ENCODE measurements at regions not wholly inside any gene's neighbourhood (a gene's known extent, or its start where the extent isn't known, plus 50 kb on each side); places are given as distances from the start of the nearest gene placed in this dataset.

DNA sequence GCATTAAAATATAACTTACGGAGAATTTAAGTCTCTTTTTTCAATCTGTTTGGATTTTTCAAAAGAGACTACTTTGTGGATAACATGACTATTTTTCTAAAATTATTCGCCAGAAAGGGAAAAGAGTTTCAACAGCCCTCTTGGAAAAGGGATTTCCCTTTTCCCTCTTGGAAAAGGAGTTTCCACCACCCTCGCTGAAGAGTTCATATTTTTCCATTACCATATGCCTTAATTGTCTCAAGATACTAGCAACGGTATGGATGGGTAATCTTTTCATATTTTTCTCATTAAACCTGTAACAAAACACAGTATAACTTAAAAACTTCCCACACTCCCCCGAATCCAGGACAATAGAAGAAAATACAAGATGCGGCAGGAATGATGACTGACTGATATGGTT is 66.1 kb upstream of the SPATA12 start:
- Histone ChIP-seq H3K36me3 (ENCODE audit: control insufficient read depth in 2 of 4, insufficient read depth in 4 of 4, low read length in 3 of 4) (no peaks in the 10 kb centered on the region), H2BK15ac (ENCODE audit: low read length) (no peak overlapping the region), H3K9me3 (ENCODE audit: insufficient read depth in 2 of 2, low read depth in 1 of 2, low read length in 1 of 2) (no peaks in the 10 kb centered on the region), H4K8ac (ENCODE audit: extremely low read depth, insufficient read depth, low read length) (no peak overlapping the region), H2BK12ac (ENCODE audit: low read depth, low read length) (no peak overlapping the region), H3K4me2 (ENCODE audit: insufficient read depth in 1 of 2, low read depth in 2 of 2, low read length in 2 of 2) (no peak overlapping the region), H3K27me3 (replicated peaks in 1 of 4; ENCODE audit: control insufficient read depth in 3 of 4, extremely low read depth in 1 of 4, insufficient read depth in 3 of 4, low read length in 3 of 4) (no peaks in the 10 kb centered on the region), H2BK20ac (ENCODE audit: low read length) (no peak overlapping the region), H3K27ac (ENCODE audit: low read depth, low read length) (no peak overlapping the region), H3K9ac (replicated peaks in 1 of 4; ENCODE audit: extremely low read depth in 1 of 4, low read depth in 3 of 4, low read length in 3 of 4) (no peak overlapping the region), H3K18ac (ENCODE audit: extremely low read depth, low read length) (no peak overlapping the region), H2BK5ac (ENCODE audit: low read depth, low read length) (no peak overlapping the region), H2BK120ac (replicated peaks; ENCODE audit: low read depth, low read length) (no peak overlapping the region), H3K14ac (ENCODE audit: insufficient read length) (no peak overlapping the region), H3K23ac (ENCODE audit: insufficient read length) (no peak overlapping the region), H3K4ac (replicated peaks; ENCODE audit: insufficient read length, low read depth, low read length) (no peak overlapping the region), H3K79me1 (ENCODE audit: low read depth, low read length) (peaks cover 2% of the 10 kb centered on the region; the same call in 1 of the 2 replicates), H3K23me2 (ENCODE audit: low read depth, low read length) (no peaks in the 10 kb centered on the region), H4K5ac (ENCODE audit: insufficient read length, low read depth, low read length) (no peak overlapping the region), H3K4me1 (replicated peaks in 1 of 4; ENCODE audit: control insufficient read depth in 3 of 4, insufficient read depth in 4 of 4, low read length in 3 of 4) (peaks cover 0 to under 1% (median 0%) of the 10 kb centered on the region in 4 experiments; a peak in 2 of 7 replicates), H2AFZ (ENCODE audit: low read length) (no peak overlapping the region), H3K79me2 (ENCODE audit: control insufficient read depth in 1 of 2, insufficient read depth in 2 of 2, low read length in 2 of 2) (no peaks in the 10 kb centered on the region), H2AK5ac (ENCODE audit: low read depth, low read length) (no peak overlapping the region), H3K4me3 (ENCODE audit: extremely low read depth in 1 of 4, insufficient read depth in 2 of 4, low read depth in 3 of 4, low read length in 4 of 4) (no peak overlapping the region), H4K20me1 (replicated peaks in 1 of 2; ENCODE audit: control insufficient read depth in 1 of 2, insufficient read depth in 2 of 2, low read length in 2 of 2) (no peaks in the 10 kb centered on the region), H3K56ac (replicated peaks; ENCODE audit: insufficient read length, low read depth, low read length) (no peak overlapping the region), H4K91ac (replicated peaks; ENCODE audit: insufficient read length, low read length) (no peak overlapping the region)
- 90% methylated on average over 6 of the region's 6 CpGs; no CpG with 5 or more reads in 1 of the 2 experiments for WGBS, 2 experiments (ENCODE audit: extremely low coverage in 1 of 2, insufficient coverage in 1 of 2, insufficient read length in 1 of 2, insufficient replicate concordance in 2 of 2, low coverage in 1 of 2, low lambda C conversion rate in 2 of 2, missing lambda C conversion rate in 1 of 2)
- no peak for DNase-seq (ENCODE audit: low read depth in 1 of 2, low spot score in 2 of 2)
- CTCF ChIA-PET (ENCODE audit: partially characterized antibody): interaction anchor here (0.7 to 3.4 kb wide), 5 partner anchors 11 to 108 kb away, joined by 3 to 14 read pairs (median 13); no protein-coding TSS in a partner anchor
- FAIRE-seq: no peak
- POLR2A ChIA-PET (ENCODE audit: partially characterized antibody): no interaction called here
- TF ChIP-seq POLR2A (IDR thresholded peaks at IDR 0.05; ENCODE audit: control extremely low read depth in 1 of 2, low read depth in 2 of 2, low read length in 2 of 2): no peak
- TF ChIP-seq SAP30 (IDR thresholded peaks at IDR 0.05; ENCODE audit: insufficient read depth, insufficient replicate concordance, low read length): no peak
- TF ChIP-seq SP4 (IDR thresholded peaks at IDR 0.05; ENCODE audit: low read length): no peak
